Thymus (tissue), 11 donors: ENCODE measurements at regions not wholly inside any gene's neighbourhood (a gene's known extent, or its start where the extent isn't known, plus 50 kb on each side); places are given as distances from the start of the nearest gene placed in this dataset.

ENCODE experiments used
- DNase-seq, 9 donors: peaks; one replicate each; pipeline ENCODE4 v3.0.0-alpha.2; 2013; ENCODE audit warnings: low spot score in 9 of 9, low read depth in 6 of 9, missing footprints in 1 of 9
- H3K27ac ChIP-seq, 2 donors: one replicate each; pipeline ENCODE4 v1.5.1; 2013; ENCODE audit warnings: control low read depth in 1 of 2, low read depth in 1 of 2, low read length in 1 of 2, mild to moderate bottlenecking in 1 of 2, moderate library complexity in 1 of 2
- H3K27me3 ChIP-seq, 2 donors: one replicate each; pipeline ENCODE4 v1.5.1; 2013; ENCODE audit warnings: low read length in 1 of 2; ENCODE audit not compliant: control insufficient read depth in 2 of 2, insufficient read depth in 1 of 2
- H3K36me3 ChIP-seq, 2 donors: one replicate each; pipeline ENCODE4 v1.5.1; 2013; ENCODE audit warnings: low read length in 1 of 2, mild to moderate bottlenecking in 1 of 2, moderate library complexity in 1 of 2; ENCODE audit not compliant: control insufficient read depth in 2 of 2, insufficient read depth in 2 of 2
- H3K4me1 ChIP-seq, 2 donors: one replicate each; pipeline ENCODE4 v1.5.1; 2013; ENCODE audit warnings: low read length in 2 of 2; ENCODE audit not compliant: control insufficient read depth in 2 of 2, insufficient read depth in 2 of 2
- H3K4me3 ChIP-seq, 2 donors: one replicate each; pipeline ENCODE4 v1.5.1; 2013; ENCODE audit warnings: low read length in 2 of 2, control low read depth in 1 of 2, mild to moderate bottlenecking in 1 of 2
- H3K9me3 ChIP-seq, 2 donors: one replicate each; pipeline ENCODE4 v1.5.1; 2013; ENCODE audit warnings: low read length in 1 of 2, mild to moderate bottlenecking in 1 of 2; ENCODE audit not compliant: control insufficient read depth in 2 of 2, insufficient read depth in 1 of 2
- WGBS: extraction: QIAGEN DNeasy Blood & Tissue Kit; methylation state at CpG from one replicate; pipeline ENCODE4 v1.1.7; 2013; 5-methylcytosine and 5-hydroxymethylcytosine counted together
- donor health status: healthy.

DNA sequence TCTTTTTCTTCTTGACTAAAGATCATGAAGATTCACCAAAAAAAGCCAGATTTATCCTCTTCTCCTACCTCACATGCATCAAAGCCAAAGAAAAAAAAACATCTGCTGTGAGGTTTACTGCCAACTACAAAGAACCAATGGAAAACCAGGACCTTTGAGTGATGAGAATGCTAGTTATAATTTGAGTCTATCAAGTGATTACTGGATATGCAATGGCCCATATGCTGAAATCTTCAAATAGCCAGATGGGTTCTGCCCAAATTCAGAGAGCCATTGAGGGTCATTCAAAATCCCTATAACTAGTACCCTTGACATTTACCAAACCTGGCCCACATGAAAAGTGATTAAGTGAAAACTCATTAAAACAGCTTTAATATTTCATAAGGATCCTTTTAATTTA is 78.4 kb upstream of the ACO1 start:
- Histone ChIP-seq H3K4me3 (no peak overlapping the region), H3K4me1 (no peaks in the 10 kb centered on the region), H3K36me3 (no peaks in the 10 kb centered on the region)

DNA sequence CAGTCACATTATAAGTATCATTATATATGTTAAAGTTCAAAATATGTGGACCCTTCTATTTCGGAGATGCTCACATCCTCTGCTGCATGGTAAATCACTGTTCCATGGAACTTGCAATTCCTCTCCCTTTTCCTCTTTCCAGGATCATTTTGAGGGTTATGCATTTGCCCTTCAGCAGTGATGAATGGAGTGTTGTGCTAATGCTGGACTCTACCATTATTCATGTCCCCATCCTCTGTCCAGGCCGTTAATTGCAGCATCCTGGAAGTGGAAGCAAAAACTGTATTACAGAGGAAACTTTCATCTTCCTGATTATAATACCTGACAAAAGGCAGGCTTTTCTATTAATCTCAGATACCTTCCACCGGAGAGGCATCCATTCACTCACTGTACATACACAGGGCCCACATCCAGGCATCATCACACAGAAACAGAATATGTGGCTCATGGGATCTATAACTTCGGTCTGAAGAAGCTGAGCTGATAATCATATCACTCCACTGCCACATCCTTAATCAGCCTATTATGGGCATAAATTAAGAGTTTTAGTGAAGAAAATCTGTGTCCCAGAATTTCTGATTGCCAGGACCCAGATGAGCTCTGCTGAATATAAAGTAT is 65.0 kb upstream of the ACO1 start:
- Histone ChIP-seq H3K36me3 (no peaks in the 10 kb centered on the region), H3K4me1 (no peaks in the 10 kb centered on the region), H3K4me3 (no peak overlapping the region), H3K27ac (no peak overlapping the region), H3K9me3 (no peaks in the 10 kb centered on the region), H3K27me3 (no peaks in the 10 kb centered on the region)
- 91% methylated on average over 4 of the region's 4 CpGs for WGBS
- no peak for DNase-seq

More for the DNA sequence above, 78.4 kb upstream of the ACO1 start:
- H3K9me3 ChIP-seq, result no peaks in the 10 kb centered on the region
- no peaks in the 10 kb centered on the region for H3K27me3 ChIP-seq
- no peak overlapping the region for H3K27ac ChIP-seq
- DNase-seq, result no peak

- no peaks in the 10 kb centered on the region for H3K27me3 ChIP-seq
- WGBS, result 80% methylated on average over 7 of the region's 7 CpGs
- H3K4me3 ChIP-seq, result no peak overlapping the region
- H3K9me3 ChIP-seq, result no peaks in the 10 kb centered on the region
- no peak overlapping the region for H3K27ac ChIP-seq
- no peak for DNase-seq
- H3K4me1 ChIP-seq, result no peaks in the 10 kb centered on the region
- no peaks in the 10 kb centered on the region for H3K36me3 ChIP-seq
Measured at GRCh38 chr9:32322622-32323021, 61.8 kb upstream of the ACO1 start.

DNA sequence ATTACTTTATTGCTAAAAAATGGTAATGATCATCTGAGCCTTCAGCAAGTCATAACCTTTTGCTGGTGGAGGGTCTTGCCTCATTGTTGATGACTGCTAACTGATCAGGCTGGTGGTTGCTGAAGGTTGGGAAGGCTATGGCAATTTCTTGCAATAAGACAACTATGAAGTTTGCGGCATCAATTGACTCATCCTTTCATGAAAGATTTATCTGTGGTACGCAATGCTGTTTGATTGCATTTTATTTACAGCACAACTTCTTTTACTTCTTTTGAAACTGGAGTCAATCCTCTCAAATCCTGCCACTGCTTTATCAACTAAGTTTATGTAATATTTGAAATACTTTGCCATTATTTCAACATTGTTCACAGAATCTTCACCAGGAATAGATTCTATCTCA is 58.3 kb upstream of the ACO1 start:
- H3K27ac ChIP-seq, result no peak overlapping the region
- H3K36me3 ChIP-seq, result no peaks in the 10 kb centered on the region
- H3K4me1 ChIP-seq, result no peaks in the 10 kb centered on the region
- no peaks in the 10 kb centered on the region for H3K9me3 ChIP-seq
- no peaks in the 10 kb centered on the region for H3K27me3 ChIP-seq
- WGBS, result 96% methylated on average over 2 of the region's 2 CpGs
- no peak overlapping the region for H3K4me3 ChIP-seq
- DNase-seq, result no peak

DNA sequence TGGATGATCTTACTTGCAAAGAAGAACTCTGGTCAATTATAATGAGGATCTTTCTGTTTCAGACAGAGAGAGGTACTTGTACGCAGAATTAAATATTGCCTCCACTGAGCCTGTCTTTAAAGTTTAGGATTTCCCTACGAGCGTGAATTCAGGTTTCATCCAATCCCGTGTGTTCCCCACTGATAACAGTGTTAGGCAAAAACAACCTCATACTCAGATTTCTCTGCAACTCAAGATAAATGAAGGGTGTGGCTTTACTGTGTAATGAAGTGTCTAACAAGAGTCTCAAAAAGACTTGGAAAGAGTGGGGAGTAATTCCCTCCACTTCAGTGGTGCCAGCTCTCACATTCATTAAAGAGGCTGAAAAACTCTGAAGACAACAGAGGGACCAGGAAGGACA is 53.2 kb upstream of the ACO1 start:
- WGBS, result 90% methylated on average over 4 of the region's 4 CpGs
- no peak for DNase-seq
- H3K4me3 ChIP-seq, result no peak overlapping the region
- no peaks in the 10 kb centered on the region for H3K9me3 ChIP-seq
- H3K4me1 ChIP-seq, result no peaks in the 10 kb centered on the region
- H3K27ac ChIP-seq, result no peak overlapping the region
- no peaks in the 10 kb centered on the region for H3K27me3 ChIP-seq
- no peaks in the 10 kb centered on the region for H3K36me3 ChIP-seq

- no peak overlapping the region for H3K27ac ChIP-seq
- no peaks in the 10 kb centered on the region for H3K4me1 ChIP-seq
- H3K9me3 ChIP-seq, result no peaks in the 10 kb centered on the region
- H3K4me3 ChIP-seq, result no peak overlapping the region
- H3K27me3 ChIP-seq, result no peaks in the 10 kb centered on the region
- H3K36me3 ChIP-seq, result no peaks in the 10 kb centered on the region
- WGBS, result 95% methylated on average over 7 of the region's 7 CpGs
- no peak for DNase-seq
Measured at GRCh38 chr9:32334112-32334511, 50.3 kb upstream of the ACO1 start.
